K562 (cell line): ENCODE measurements at regions not wholly inside any gene's neighbourhood (a gene's known extent, or its start where the extent isn't known, plus 50 kb on each side); places are given as distances from the start of the nearest gene placed in this dataset.

Experiments used
- ATAC-seq: fragments of 200-7000 bp; cut with Tn5 transposase; 3 replicates; pipeline ENCODE4 v1.9.1; 2020; ENCODE audit warnings: moderate library complexity
- BruUV-seq: library from RNA; stranded (reverse); fragments of 400-500 nt; replicated peaks from 2 replicates; lab custom pipeline; 2021; lab: Mats Ljungman, UMichigan
- CTCF ChIA-PET: fragments of 300-600 bp; formaldehyde crosslinking; extraction: SDS; loops from one replicate; lab custom pipeline; 2021; ENCODE audit warnings: low intra/inter-chr PET ratio; lab: Yijun Ruan, JAX
- POLR2A ChIA-PET: fragments of 300-600, 350-650 bp; sonication (Branson Sonifier 250); formaldehyde crosslinking; extraction: SDS; loops from one replicate; lab custom pipeline; 2021; ENCODE audit warnings: antibody characterized with exemption, inconsistent platforms; lab: Yijun Ruan, JAX
- DNase-seq, 4 experiments: peaks; one replicate each; pipeline versions ENCODE4 v3.0.0 to v3.0.0-alpha.2; 2011 to 2018; ENCODE audit warnings: low spot score in 3 of 4, mixed read lengths in 3 of 4; ENCODE audit errors: extremely low read depth in 1 of 4
- FAIRE-seq: peaks from 2 replicates; lab custom pipeline; 2011; peaks lifted over from hg19 to GRCh38; lab: Jason Lieb, UNC
- H2AFZ ChIP-seq: 2 replicates; pipeline ENCODE4 v1.6.0; 2011; ENCODE audit warnings: low read depth, low read length, control low read depth, inconsistent platforms
- H3K27ac ChIP-seq: fragments of 200-600 bp; 3 replicates; pipeline ENCODE4 v1.8.0; 2011; ENCODE audit warnings: low read depth, mild to moderate bottlenecking, control low read depth, inconsistent platforms, low read length, moderate library complexity, mixed read lengths; ENCODE audit errors: extremely low read depth
- H3K27me3 ChIP-seq, 2 experiments: fragments of 300-600 bp in 1 of 2; 2 replicates in 1 of 2; 3 replicates in 1 of 2; pipeline versions ENCODE4 v1.6.0 to v1.8.0; 2011; ENCODE audit warnings: inconsistent platforms in 2 of 2, low read length in 2 of 2, mild to moderate bottlenecking in 1 of 2, mixed read lengths in 1 of 2, moderate library complexity in 1 of 2; ENCODE audit not compliant: control insufficient read depth in 2 of 2, insufficient read depth in 2 of 2
- H3K36me3 ChIP-seq: fragments of 300-600 bp; 3 replicates; pipeline ENCODE4 v1.8.0; 2011; ENCODE audit warnings: mild to moderate bottlenecking, low read length, inconsistent platforms; ENCODE audit not compliant: control insufficient read depth, insufficient read depth
- H3K4me1 ChIP-seq, 2 experiments: fragments of 200-600 bp in 1 of 2; replicated peaks in 1 of 2; 2 replicates in 1 of 2; 3 replicates in 1 of 2; pipeline versions ENCODE4 v1.5.1 to v1.8.0; 2011; ENCODE audit warnings: inconsistent platforms in 2 of 2, low read length in 2 of 2, mild to moderate bottlenecking in 1 of 2, mixed read lengths in 1 of 2, moderate library complexity in 1 of 2; ENCODE audit not compliant: control insufficient read depth in 2 of 2, insufficient read depth in 2 of 2
- H3K4me2 ChIP-seq: 2 replicates; pipeline ENCODE4 v1.6.1; 2011; ENCODE audit warnings: low read length, control low read depth, inconsistent platforms, mixed read lengths; ENCODE audit not compliant: insufficient read depth
- H3K4me3 ChIP-seq: fragments of 200-600 bp; sonication (generic), shearing (Covaris generic); 2 replicates; pipeline ENCODE4 v1.5.1; 2016; ENCODE audit warnings: control low read depth, inconsistent platforms
- H3K79me2 ChIP-seq: fragments of 200-600 bp; 3 replicates; pipeline ENCODE4 v1.8.0; 2011; ENCODE audit warnings: low read length, inconsistent platforms; ENCODE audit not compliant: control insufficient read depth, insufficient read depth
- H3K9ac ChIP-seq, 2 experiments: 2 replicates each; pipeline versions ENCODE4 v1.6.0 to v1.6.1; 2011; ENCODE audit warnings: low read depth in 2 of 2, low read length in 2 of 2, control low read depth in 1 of 2, inconsistent platforms in 1 of 2, mild to moderate bottlenecking in 1 of 2, mixed read lengths in 1 of 2; ENCODE audit not compliant: insufficient read depth in 1 of 2
- H3K9me1 ChIP-seq: one replicate; pipeline ENCODE4 v1.6.0; 2011; ENCODE audit warnings: inconsistent platforms, mild to moderate bottlenecking, low read length, moderate library complexity; ENCODE audit not compliant: control insufficient read depth, insufficient read depth
- H3K9me3 ChIP-seq: replicated peaks from 2 replicates; pipeline ENCODE4 v1.5.1; 2011; ENCODE audit warnings: low read depth, low read length, inconsistent platforms; ENCODE audit not compliant: control insufficient read depth, insufficient read depth
- H4K20me1 ChIP-seq: replicated peaks from 2 replicates; pipeline ENCODE4 v1.6.1; 2011; ENCODE audit warnings: low read length, inconsistent platforms, mixed read lengths; ENCODE audit not compliant: control insufficient read depth, insufficient read depth
- ARID1B ChIP-seq: fragments of 450-650 bp; IDR thresholded peaks from 2 replicates; pipeline ENCODE4 v1.6.1; 2016; ENCODE audit warnings: antibody characterized with exemption, mild to moderate bottlenecking, inconsistent platforms
- ATF7 ChIP-seq: fragments of 450-650 bp; IDR thresholded peaks from 2 replicates; pipeline ENCODE4 v1.7.1; 2014; ENCODE audit warnings: mild to moderate bottlenecking, moderate library complexity
- BHLHE40 ChIP-seq: IDR thresholded peaks from 2 replicates; pipeline ENCODE4 v1.6.1; 2011; ENCODE audit warnings: low read length, improper control_type of control experiment
- CBX2 ChIP-seq: fragments of 200-600 bp; sonication (generic); IDR thresholded peaks from one replicate; pipeline ENCODE4 v1.6.1; 2012; ENCODE audit warnings: mild to moderate bottlenecking, low read length, inconsistent platforms; ENCODE audit not compliant: insufficient read depth, poor library complexity, severe bottlenecking
- HMG20A ChIP-seq: fragments of 450-650 bp; formaldehyde crosslinking; conservative IDR thresholded peaks from 2 replicates; pipeline ENCODE4 v1.4.0; 2020; ENCODE audit warnings: mild to moderate bottlenecking, mixed read lengths
- KLF16 ChIP-seq: IDR thresholded peaks from 2 replicates; pipeline ENCODE4 v1.6.1; 2016; ENCODE audit warnings: antibody characterized with exemption
- MAFF ChIP-seq: IDR thresholded peaks from 2 replicates; pipeline ENCODE4 v1.6.1; 2012; ENCODE audit warnings: low read length, improper control_type of control experiment
- NCOR1 ChIP-seq: fragments of 450-650 bp; IDR thresholded peaks from 2 replicates; pipeline ENCODE4 v1.6.1; 2016; ENCODE audit warnings: mild to moderate bottlenecking, moderate library complexity
- NFIC ChIP-seq: fragments of 450-650 bp; IDR thresholded peaks from 2 replicates; pipeline ENCODE4 v1.6.1; 2017; ENCODE audit warnings: mild to moderate bottlenecking, inconsistent platforms
- RBM15 ChIP-seq: fragments of 200-400 bp; formaldehyde crosslinking; IDR thresholded peaks from 2 replicates; pipeline ENCODE4 v1.6.1; 2018; ENCODE audit warnings: mild to moderate bottlenecking, low read length, moderate library complexity; ENCODE audit not compliant: insufficient read depth
- TCF3 ChIP-seq: sonication (generic); formaldehyde crosslinking; IDR thresholded peaks from 2 replicates; pipeline ENCODE4 v1.4.0; 2020; ENCODE audit warnings: mild to moderate bottlenecking, missing genetic modification reagents
- TEAD1 ChIP-seq, 2 experiments: fragments of 450-650 bp in 1 of 2; sonication (generic) in 1 of 2; formaldehyde crosslinking; IDR thresholded peaks; 2 replicates each; pipeline versions ENCODE4 v1.4.0 to v1.8.0; 2020 to 2022; ENCODE audit warnings: mild to moderate bottlenecking in 2 of 2, missing genetic modification reagents in 1 of 2
- ZKSCAN8 ChIP-seq: fragments of 200-800 bp; sonication (Bioruptor generic); IDR thresholded peaks from 2 replicates; pipeline ENCODE4 v1.6.1; 2016; ENCODE audit warnings: missing genetic modification characterization, missing compliant biosample characterization
- ZNF143 ChIP-seq: sonication (generic); formaldehyde crosslinking; IDR thresholded peaks from 2 replicates; pipeline ENCODE4 v1.9.0; 2022; ENCODE audit warnings: mild to moderate bottlenecking, missing genetic modification reagents
- WGBS: fragments of 100-300 bp; shearing (Covaris generic); methylation state at CpG from one replicate; pipeline ENCODE4 v1.1.6; 2016; ENCODE audit warnings: low coverage, mixed read lengths; ENCODE audit not compliant: insufficient coverage; ENCODE audit errors: missing lambda C conversion rate; 5-methylcytosine and 5-hydroxymethylcytosine counted together
- in situ Hi-C: fragments of 300-500 bp; cut with MboI; formaldehyde crosslinking; loops from 4 replicates; pipeline ENCODE4 v1.15.0; 2018; ENCODE audit warnings: inconsistent platforms, mixed read lengths
- intact Hi-C: fragments of 100-400 bp; cut with micrococcal nuclease; formaldehyde crosslinking; loops from 2 replicates; pipeline ENCODE4 v1.14.2; 2022
- TF ChIP-seq, protein P1 (sequence below): fragments of 450-650 bp; IDR thresholded peaks from 2 replicates; pipeline ENCODE4 v1.6.1; 2016; ENCODE audit warnings: borderline replicate concordance
- TF ChIP-seq, protein P2 (sequence below): fragments of 450-650 bp; IDR thresholded peaks from 2 replicates; pipeline ENCODE4 v1.6.1; 2017; ENCODE audit warnings: antibody characterized with exemption, mild to moderate bottlenecking

DNA sequence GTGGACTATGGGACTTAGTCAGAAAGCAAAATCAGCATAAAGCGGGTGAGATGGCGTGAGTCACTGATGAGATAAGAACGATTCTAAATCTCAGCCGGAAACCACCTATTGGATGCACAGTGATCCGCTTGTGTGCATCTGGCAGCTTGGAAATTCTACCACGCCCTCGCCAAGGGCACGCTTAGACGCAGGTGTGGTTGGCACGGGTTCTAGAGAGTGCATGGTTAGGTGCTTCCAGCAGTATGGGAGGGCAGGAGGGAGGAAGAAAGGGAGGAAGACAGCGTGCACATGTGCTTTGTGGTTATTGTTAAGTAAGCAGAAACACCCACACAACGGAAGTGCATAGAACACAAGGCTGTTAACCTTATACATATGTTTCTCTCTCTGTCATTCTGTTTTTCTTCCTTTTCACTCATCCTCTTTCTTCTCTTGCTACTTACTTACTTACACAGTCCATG, 374.0 kb upstream of the ASIC2 start (continued):
- TF ChIP-seq, protein P1, sequence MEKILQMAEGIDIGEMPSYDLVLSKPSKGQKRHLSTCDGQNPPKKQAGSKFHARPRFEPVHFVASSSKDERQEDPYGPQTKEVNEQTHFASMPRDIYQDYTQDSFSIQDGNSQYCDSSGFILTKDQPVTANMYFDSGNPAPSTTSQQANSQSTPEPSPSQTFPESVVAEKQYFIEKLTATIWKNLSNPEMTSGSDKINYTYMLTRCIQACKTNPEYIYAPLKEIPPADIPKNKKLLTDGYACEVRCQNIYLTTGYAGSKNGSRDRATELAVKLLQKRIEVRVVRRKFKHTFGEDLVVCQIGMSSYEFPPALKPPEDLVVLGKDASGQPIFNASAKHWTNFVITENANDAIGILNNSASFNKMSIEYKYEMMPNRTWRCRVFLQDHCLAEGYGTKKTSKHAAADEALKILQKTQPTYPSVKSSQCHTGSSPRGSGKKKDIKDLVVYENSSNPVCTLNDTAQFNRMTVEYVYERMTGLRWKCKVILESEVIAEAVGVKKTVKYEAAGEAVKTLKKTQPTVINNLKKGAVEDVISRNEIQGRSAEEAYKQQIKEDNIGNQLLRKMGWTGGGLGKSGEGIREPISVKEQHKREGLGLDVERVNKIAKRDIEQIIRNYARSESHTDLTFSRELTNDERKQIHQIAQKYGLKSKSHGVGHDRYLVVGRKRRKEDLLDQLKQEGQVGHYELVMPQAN: no peak
- TF ChIP-seq ATF7: no peak

DNA sequence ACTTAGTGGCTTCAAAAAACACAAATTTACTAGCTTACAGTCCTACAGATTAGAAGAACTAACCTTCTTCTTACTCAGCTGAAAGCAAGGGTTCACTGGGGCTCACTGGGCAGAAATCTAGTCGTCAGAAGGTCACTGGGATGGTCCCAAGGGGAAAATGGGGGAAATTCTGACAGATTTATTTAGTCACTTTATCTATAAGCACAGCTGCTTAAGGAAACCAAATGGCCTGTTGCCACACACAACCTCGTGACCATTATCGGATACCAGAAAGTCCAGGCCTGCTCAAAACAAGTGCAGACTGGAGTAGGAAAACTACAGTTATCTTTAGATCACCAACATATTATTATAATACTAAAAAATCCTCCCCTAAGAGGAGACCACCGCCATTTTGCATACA, 374.6 kb upstream of the ASIC2 start:
- Histone ChIP-seq H3K9me3 (no peaks in the 10 kb centered on the region), H4K20me1 (no peaks in the 10 kb centered on the region; the same call in 1 of the 2 replicates), H3K4me2 (no peak overlapping the region; the same call in 1 of the 2 replicates), H3K36me3 (no peaks in the 10 kb centered on the region), H3K27ac (no peak overlapping the region), H3K9ac (no peak overlapping the region), H3K4me3 (no peak overlapping the region), H2AFZ (no peak overlapping the region), H3K9me1 (no peaks in the 10 kb centered on the region), H3K4me1 (peaks cover 0 to 15% of the 10 kb centered on the region in 2 experiments; a peak in 3 of 5 replicates), H3K79me2 (no peaks in the 10 kb centered on the region), H3K27me3 (peaks cover 4 to 6% of the 10 kb centered on the region in 2 experiments; a peak in 1 of 5 replicates)
- WGBS: 0% methylated on average over 4 of the region's 4 CpGs
- BruUV-seq: no TSS peak
- ATAC-seq (peak; percentile 61), DNase-seq (peak in 2 of 4 experiments; percentile 17 to 63), FAIRE-seq (no peak)
- ChIA-PET CTCF (interaction anchor here (0.9 to 1.3 kb wide), 2 partner anchors 49 to 58 kb away, joined by 3 read pairs; no protein-coding TSS in a partner anchor), POLR2A (interaction anchor here (0.8 kb wide), 1 partner anchor 58 kb away, joined by 3 read pairs; no protein-coding TSS in a partner anchor)
- intact Hi-C loops: no loop called here
- in situ Hi-C loops: no loop called here
- no peak for TF ChIP-seq RBM15
- TF ChIP-seq KLF16: peak; percentile 74; the same call in 1 of the 2 replicates
- 0 out of 2 replicates have a peak, but pooled peaks have one; percentile 47 for TF ChIP-seq ZKSCAN8 (CRISPR knock-in tag)
- peak; percentile 67 for TF ChIP-seq TCF3 (CRISPR knock-in tag)
- TF ChIP-seq MAFF: no peak
- peak in 1 of 2 experiments; percentile 29; a peak in 1 of 4 replicates for TF ChIP-seq TEAD1 (CRISPR knock-in tag; IDR thresholded peaks at IDR 0.05)
- peak; percentile 59; the same call in 1 of the 2 replicates for TF ChIP-seq BHLHE40
- TF ChIP-seq CBX2: no peak
- TF ChIP-seq, protein P2, sequence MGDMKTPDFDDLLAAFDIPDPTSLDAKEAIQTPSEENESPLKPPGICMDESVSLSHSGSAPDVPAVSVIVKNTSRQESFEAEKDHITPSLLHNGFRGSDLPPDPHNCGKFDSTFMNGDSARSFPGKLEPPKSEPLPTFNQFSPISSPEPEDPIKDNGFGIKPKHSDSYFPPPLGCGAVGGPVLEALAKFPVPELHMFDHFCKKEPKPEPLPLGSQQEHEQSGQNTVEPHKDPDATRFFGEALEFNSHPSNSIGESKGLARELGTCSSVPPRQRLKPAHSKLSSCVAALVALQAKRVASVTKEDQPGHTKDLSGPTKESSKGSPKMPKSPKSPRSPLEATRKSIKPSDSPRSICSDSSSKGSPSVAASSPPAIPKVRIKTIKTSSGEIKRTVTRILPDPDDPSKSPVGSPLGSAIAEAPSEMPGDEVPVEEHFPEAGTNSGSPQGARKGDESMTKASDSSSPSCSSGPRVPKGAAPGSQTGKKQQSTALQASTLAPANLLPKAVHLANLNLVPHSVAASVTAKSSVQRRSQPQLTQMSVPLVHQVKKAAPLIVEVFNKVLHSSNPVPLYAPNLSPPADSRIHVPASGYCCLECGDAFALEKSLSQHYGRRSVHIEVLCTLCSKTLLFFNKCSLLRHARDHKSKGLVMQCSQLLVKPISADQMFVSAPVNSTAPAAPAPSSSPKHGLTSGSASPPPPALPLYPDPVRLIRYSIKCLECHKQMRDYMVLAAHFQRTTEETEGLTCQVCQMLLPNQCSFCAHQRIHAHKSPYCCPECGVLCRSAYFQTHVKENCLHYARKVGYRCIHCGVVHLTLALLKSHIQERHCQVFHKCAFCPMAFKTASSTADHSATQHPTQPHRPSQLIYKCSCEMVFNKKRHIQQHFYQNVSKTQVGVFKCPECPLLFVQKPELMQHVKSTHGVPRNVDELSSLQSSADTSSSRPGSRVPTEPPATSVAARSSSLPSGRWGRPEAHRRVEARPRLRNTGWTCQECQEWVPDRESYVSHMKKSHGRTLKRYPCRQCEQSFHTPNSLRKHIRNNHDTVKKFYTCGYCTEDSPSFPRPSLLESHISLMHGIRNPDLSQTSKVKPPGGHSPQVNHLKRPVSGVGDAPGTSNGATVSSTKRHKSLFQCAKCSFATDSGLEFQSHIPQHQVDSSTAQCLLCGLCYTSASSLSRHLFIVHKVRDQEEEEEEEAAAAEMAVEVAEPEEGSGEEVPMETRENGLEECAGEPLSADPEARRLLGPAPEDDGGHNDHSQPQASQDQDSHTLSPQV: no peak
- peak; percentile 84 for TF ChIP-seq ARID1B
- peak; percentile 49 for TF ChIP-seq NFIC
- TF ChIP-seq ZNF143 (CRISPR knock-in tag): no peak
- peak; percentile 64 for TF ChIP-seq NCOR1
- TF ChIP-seq HMG20A (CRISPR knock-in tag): no peak
